ENCODE measurements at regions not wholly inside any gene's neighbourhood (a gene's known extent, or its start where the extent isn't known, plus 50 kb on each side); places are given as distances from the start of the nearest gene placed in this dataset.
A peak's percentile ranks its signal among the peaks of the same experiment; 100 is the strongest.
"Not testable (repeated sequence)": the region's sequence is repeated elsewhere in the genome, so short reads cannot be mapped to it uniquely, and the experiment has no call there.

DNA sequence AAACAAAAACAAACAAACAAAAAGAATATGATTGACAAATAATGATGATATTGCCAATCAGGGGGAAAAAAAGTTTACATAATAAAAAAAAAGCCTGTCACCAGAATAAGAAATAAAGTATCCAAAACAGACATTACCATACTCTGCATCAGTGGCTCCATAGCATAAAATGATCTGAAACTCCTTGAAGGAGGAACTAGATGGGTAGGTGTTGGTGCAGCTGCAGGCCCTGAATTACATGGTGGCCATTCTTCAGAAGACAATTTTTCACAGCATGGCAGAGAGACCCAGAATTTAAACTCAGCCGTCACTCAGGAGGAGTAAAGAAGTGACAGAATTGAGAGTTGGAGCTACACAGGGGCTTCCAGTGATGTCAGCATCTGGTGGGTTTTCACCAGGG lies 60.2 kb downstream of the GLUL start:
- DNase-seq = peak; percentile 2

GRCh38 chr1:182330303-182330702 lies 61.3 kb downstream of the GLUL start:
- DNase-seq = peak; percentile 27

DNA sequence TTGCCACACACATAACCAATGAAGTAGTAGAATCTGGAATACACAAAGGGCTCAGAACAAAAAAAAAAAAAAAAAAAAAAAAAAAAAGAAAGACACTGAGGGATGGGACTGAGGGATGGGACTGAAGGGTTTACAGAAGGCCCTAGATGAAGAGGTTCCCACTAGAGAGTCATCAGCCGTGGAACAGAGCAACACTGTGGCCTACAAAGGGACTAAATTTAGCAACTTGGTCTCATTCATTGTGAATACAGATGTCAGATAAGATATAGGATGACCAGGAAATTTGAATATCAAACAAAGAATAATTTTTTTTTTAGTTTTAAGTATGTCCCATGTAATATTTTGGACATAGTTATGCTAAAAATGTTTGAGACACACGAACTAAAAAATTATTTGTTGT lies 62.1 kb downstream of the GLUL start:
- no peak for DNase-seq

DNA sequence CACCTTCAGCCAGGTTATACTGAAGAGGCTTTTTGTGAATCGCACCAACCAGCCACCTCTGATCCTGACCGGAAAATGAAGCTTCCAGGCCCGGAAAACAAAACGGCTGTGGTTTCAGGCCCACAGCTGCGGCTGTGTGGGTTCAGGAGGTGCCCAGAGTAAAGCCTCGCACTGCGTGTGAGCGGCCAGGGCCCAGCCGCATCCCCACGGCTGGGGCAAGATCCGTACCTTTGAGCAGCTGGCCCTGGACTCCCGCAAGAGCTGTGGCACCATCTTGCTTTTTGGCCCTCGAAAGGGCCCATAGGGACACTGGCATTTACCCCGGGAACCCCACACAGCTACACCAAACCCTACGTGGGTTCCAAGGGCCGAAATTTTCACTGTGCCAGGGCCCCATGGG lies 63.0 kb downstream of the GLUL start:
- no peak for DNase-seq

DNA sequence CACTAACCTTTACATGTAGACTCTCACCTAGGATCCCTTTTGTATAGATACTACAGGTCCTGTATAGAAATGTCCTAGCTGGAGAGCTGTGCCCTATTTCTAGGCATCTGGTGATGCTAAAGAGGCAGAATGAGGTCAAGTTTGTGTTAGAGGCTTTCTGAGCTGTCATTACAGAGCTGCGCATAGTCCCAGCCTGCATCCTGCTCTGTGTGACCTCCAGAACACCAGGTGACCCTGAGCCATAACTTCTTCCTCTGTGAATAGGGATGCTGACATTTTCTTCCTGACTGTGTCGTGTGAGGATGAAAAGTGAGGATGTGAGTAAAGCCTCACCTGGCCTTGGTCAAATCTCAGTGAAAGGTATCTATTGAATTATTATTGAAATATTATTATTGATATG lies 66.3 kb downstream of the GLUL start:
- DNase-seq = no peak

DNA sequence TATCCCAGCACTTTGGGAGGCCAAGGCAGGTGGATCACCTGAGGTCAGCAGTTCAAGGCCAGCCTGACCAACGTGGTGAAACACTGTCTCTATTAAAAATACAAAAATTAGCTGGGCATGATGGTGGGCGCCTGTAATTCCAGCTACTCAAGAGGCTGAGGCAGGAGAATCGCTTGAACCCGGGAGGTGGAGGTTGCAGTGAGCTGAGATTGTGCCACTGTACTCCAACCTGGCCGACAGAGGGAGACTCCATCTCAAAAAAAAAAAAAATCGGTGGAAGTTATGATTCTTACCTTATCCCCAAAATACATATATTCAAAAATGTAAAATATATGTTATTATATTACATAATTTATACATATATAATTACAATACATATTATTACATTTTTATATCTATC lies 70.1 kb downstream of the GLUL start:
- DNase-seq = not testable (repeated sequence)

- no peak for DNase-seq
These were observed 73.9 kb downstream of the GLUL start for GRCh38 chr1:182317611-182318161.

DNA sequence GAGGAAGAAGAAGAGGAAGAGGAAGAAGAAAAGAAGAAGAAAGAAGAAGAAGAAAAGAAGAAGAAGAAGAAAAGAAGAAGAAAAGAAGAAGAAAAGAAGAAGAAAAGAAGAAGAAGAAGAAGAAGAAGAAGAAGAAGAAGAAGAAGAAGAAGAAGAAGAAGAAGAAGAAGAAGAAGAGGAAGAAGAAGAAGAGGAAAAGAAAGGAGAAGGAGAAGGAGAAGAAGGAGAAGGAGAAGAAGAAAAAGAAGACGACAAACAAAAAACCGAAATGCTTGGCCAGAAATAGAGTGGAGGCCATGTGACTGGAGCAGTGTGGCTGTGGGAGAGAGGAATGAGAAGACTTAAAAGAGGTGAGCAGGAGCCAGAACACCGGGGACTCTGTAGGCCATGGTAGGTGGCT lies 75.1 kb downstream of the GLUL start:
- DNase-seq = not testable (repeated sequence)

- DNase-seq = peak; percentile 59
These were observed 76.4 kb downstream of the GLUL start for GRCh38 chr1:182315167-182315556.

DNA sequence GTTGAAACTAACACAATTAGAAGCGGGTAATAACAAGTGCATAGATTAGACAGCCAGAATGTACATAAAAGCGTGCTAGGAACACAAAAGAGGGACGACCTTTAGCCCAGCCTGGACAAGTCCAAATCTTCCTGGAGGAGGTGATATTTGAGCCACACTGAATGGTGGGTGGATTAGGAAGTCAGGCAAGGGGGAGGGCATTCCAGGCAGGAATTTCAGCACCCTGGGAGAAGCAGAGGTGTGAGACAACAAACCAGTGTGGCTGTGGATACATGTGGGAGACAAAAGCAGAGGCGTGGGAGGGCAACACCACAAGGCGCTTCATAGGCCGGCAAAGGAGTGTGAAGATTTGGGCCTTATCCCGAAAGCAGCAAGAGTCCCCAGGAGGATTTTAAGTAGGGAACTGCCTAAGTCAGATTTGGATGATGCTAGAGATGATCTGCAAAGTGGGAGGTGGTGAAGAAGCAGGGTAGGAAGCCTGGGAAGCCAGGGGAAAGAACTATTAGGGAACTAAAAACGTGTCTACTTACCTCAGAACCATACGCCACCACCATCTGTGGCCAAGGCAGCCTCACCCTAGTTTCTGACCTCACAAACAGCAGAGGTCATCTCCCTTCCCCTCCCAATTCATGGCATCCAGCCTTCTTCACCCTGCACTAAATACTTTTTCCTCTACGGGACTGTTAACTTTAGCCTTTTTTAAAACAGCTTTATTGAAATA lies 81.8 kb downstream of the GLUL start:
- DNase-seq = no peak

- no peak for DNase-seq
These were observed 82.8 kb downstream of the GLUL start for GRCh38 chr1:182308826-182309225.

DNA sequence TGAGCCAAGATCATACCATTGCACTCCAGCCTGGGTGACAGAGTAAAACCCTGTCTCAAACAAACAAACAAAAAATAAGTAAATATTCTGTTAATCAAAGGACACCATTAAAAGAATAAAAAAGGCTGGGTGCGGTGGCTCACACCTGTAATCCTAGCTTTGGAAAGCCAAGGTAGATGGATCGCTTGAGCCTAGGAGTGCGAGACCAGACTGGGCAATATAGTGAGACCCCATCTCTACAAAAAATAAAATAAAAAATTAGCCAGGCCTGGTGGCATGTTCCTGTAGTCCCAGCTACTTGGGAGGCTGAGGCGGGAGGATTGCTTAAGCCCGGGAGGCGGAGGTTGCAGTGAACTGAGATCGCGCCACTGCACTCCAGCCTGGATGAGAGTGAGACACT lies 84.1 kb downstream of the GLUL start:
- DNase-seq = not testable (repeated sequence)

GRCh38 chr1:182305861-182306260 lies 85.7 kb downstream of the GLUL start:
- DNase-seq = no peak

GRCh38 chr1:182304627-182305026 lies 87.0 kb downstream of the GLUL start:
- no peak for DNase-seq

- DNase-seq = no peak
These were observed 87.4 kb downstream of the GLUL start for GRCh38 chr1:182304218-182304617.

DNA sequence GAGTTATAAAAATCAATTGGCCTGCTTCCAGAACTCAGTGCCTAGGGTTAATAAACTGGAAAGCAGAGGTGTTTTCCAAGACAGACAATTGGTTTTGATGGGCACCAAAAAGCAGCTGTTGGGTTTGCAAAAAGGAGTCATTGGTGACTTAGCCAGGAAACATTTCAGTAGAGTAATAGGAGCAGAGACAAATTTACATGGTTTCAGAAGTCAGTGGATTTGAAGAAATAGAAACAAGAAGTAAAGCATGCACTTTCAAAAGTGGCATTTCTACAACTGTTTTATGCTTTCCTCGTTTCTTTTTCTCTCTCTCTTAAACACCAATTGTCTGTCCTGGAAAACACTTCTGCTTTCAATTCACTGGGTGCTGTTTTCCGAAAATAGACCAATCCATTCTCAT lies 87.8 kb downstream of the GLUL start:
- DNase-seq = no peak

GRCh38 chr1:182301467-182302198 lies 90.0 kb downstream of the GLUL start:
- peak; percentile 70 for DNase-seq

- no peak for DNase-seq
These were observed 90.6 kb downstream of the GLUL start for GRCh38 chr1:182301026-182301436.

- peak; percentile 72 for DNase-seq
These were observed 91.6 kb downstream of the GLUL start for GRCh38 chr1:182299728-182300616.

DNA sequence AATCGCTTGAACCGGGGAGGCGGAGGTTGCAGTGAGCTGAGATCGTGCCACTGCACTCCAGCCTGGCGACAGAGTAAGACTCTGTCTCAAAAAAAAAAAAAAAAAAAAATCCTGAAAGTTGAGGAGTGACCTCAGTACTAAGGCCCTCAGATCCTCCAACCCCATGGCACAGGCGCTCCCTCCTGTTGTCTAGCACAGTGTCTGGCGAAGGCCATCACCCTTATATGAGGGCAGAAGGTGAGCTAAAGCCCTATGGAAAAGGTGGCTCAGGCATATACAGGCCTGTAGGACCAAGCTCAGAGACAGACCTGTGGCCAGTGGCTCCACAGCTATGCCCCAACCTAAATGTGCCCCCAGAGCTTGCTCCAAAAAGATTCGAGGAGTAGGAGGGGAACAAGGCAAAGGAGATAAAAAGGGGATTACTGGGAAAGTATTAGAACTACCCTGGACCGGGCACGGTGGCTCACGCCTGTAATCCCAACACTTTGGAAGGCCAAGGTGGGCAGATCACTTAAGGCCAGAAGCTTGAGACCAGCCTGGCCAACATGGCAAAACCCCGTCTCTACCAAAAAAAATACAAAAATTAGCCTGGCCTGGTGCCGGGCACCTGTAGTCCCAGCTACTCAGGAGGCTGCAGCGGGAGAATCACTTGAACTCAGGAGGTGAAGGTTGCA lies 92.4 kb downstream of the GLUL start:
- DNase-seq = not testable (repeated sequence)

GRCh38 chr1:182297335-182297734 lies 94.3 kb downstream of the GLUL start:
- no peak for DNase-seq

- DNase-seq = no peak
These were observed 95.9 kb downstream of the GLUL start for GRCh38 chr1:182295697-182296096.

Measured in islet precursor cell (in vitro differentiated cells).